A673 (cell line): ENCODE measurements at regions not wholly inside any gene's neighbourhood (a gene's known extent, or its start where the extent isn't known, plus 50 kb on each side); places are given as distances from the start of the nearest gene placed in this dataset.

Experiments
- BruUV-seq: library from RNA; stranded (reverse); fragments of 400-500 nt; replicated peaks from 2 replicates; lab custom pipeline; 2021; lab: Mats Ljungman, UMichigan
- CTCF ChIA-PET: fragments of 300-600 bp; sonication (Branson Sonifier 250); formaldehyde crosslinking; loops from one replicate; lab custom pipeline; 2022; ENCODE audit warnings: antibody characterized with exemption; lab: Charles Lee
- POLR2A ChIA-PET: fragments of 300-600 bp; sonication (Branson Sonifier 250); formaldehyde crosslinking; loops from one replicate; lab custom pipeline; 2022; ENCODE audit warnings: antibody characterized with exemption; ENCODE audit not compliant: low non-redundant PET; lab: Charles Lee
- DNase-seq: peaks from one replicate; pipeline ENCODE4 v3.0.0-alpha.2; 2015; ENCODE audit warnings: low spot score
- H3K27ac ChIP-seq: fragments of 200-600 bp; sonication (generic); 2 replicates; pipeline ENCODE4 v1.5.1; 2016; ENCODE audit warnings: mixed run types, low read depth, mild to moderate bottlenecking, mixed read lengths, antibody characterized with exemption, low read length; ENCODE audit not compliant: poor library complexity, severe bottlenecking
- H3K27me3 ChIP-seq: fragments of 200-600 bp; sonication (generic); replicated peaks from 2 replicates; pipeline ENCODE4 v1.6.1; 2017; ENCODE audit warnings: mixed run types, low read depth, mild to moderate bottlenecking, mixed read lengths, antibody characterized with exemption, low read length; ENCODE audit not compliant: insufficient read depth, poor library complexity
- H3K36me3 ChIP-seq: fragments of 200-600 bp; sonication (generic); 2 replicates; pipeline ENCODE4 v1.6.1; 2016; ENCODE audit warnings: mixed run types, mild to moderate bottlenecking, mixed read lengths, antibody characterized with exemption, low read length; ENCODE audit not compliant: insufficient read depth, poor library complexity, severe bottlenecking
- H3K4me1 ChIP-seq: fragments of 200-600 bp; sonication (generic); 2 replicates; pipeline ENCODE4 v1.6.1; 2017; ENCODE audit warnings: mixed run types, mild to moderate bottlenecking, mixed read lengths, antibody characterized with exemption, low read length; ENCODE audit not compliant: insufficient read depth, poor library complexity, severe bottlenecking
- H3K4me3 ChIP-seq: fragments of 200-600 bp; sonication (generic); 2 replicates; pipeline ENCODE4 v1.5.1; 2016; ENCODE audit warnings: low read depth, mixed run types, mild to moderate bottlenecking, mixed read lengths, low read length; ENCODE audit not compliant: poor library complexity, severe bottlenecking
- H3K9me3 ChIP-seq: fragments of 200-600 bp; sonication (generic); 2 replicates; pipeline ENCODE4 v1.6.1; 2016; ENCODE audit warnings: mixed run types, low read depth, mild to moderate bottlenecking, mixed read lengths, antibody characterized with exemption, low read length; ENCODE audit not compliant: poor library complexity, severe bottlenecking
- CTCF ChIP-seq: fragments of 300-800, 200-600 bp; sonication (generic); conservative IDR thresholded peaks from 2 replicates; pipeline ENCODE4 v1.5.1; 2017; ENCODE audit warnings: low read depth, mild to moderate bottlenecking, antibody characterized with exemption, low read length, moderate library complexity, mixed read lengths
- EZH2 ChIP-seq: fragments of 200-600 bp; sonication (generic); IDR thresholded peaks from 2 replicates; pipeline ENCODE4 v1.6.1; 2017; ENCODE audit warnings: borderline replicate concordance, low read depth, mild to moderate bottlenecking, mixed read lengths, antibody characterized with exemption, low read length; ENCODE audit not compliant: poor library complexity, severe bottlenecking
- intact Hi-C: fragments of 100-400 bp; cut with micrococcal nuclease; formaldehyde crosslinking; loops from one replicate; pipeline ENCODE4 v1.10.0; 2022; ENCODE audit not compliant: unreplicated experiment

GRCh38 chr3:25960776-25961175 lies 170.9 kb downstream of the OXSM start:
- Histone ChIP-seq H3K27ac (no peak overlapping the region), H3K4me3 (no peak overlapping the region), H3K27me3 (no peaks in the 10 kb centered on the region), H3K9me3 (no peaks in the 10 kb centered on the region), H3K36me3 (no peaks in the 10 kb centered on the region), H3K4me1 (no peaks in the 10 kb centered on the region)
- DNase-seq = no peak
- intact Hi-C loops = no loop called here
- no TSS peak for BruUV-seq
- CTCF ChIA-PET = no interaction called here
- POLR2A ChIA-PET = no interaction called here
- TF ChIP-seq CTCF = no peak
- TF ChIP-seq EZH2 = no peak

GRCh38 chr3:25962255-25962654 lies 172.4 kb downstream of the OXSM start:
- intact Hi-C loops = no loop called here
- H3K27ac ChIP-seq = no peak overlapping the region
- no peaks in the 10 kb centered on the region for H3K9me3 ChIP-seq
- H3K4me1 ChIP-seq = no peaks in the 10 kb centered on the region
- TF ChIP-seq EZH2 (no peak), CTCF (no peak)
- BruUV-seq = no TSS peak
- H3K27me3 ChIP-seq = no peaks in the 10 kb centered on the region
- ChIA-PET POLR2A (no interaction called here), CTCF (no interaction called here)
- no peaks in the 10 kb centered on the region for H3K36me3 ChIP-seq
- no peak for DNase-seq
- H3K4me3 ChIP-seq = no peak overlapping the region

- Histone ChIP-seq H3K9me3 (no peaks in the 10 kb centered on the region), H3K27ac (no peak overlapping the region), H3K27me3 (no peaks in the 10 kb centered on the region), H3K4me1 (no peaks in the 10 kb centered on the region), H3K36me3 (no peaks in the 10 kb centered on the region), H3K4me3 (no peak overlapping the region)
- BruUV-seq = no TSS peak
- intact Hi-C loops = no loop called here
- no peak for TF ChIP-seq CTCF
- no peak for TF ChIP-seq EZH2
- POLR2A ChIA-PET = no interaction called here
- no peak for DNase-seq
- CTCF ChIA-PET = no interaction called here
Measured at GRCh38 chr3:25964141-25964540, 174.3 kb downstream of the OXSM start.
